ENCODE measurements at regions not wholly inside any gene's neighbourhood (a gene's known extent, or its start where the extent isn't known, plus 50 kb on each side); places are given as distances from the start of the nearest gene placed in this dataset.

GRCh38 chr1:200354243-200354642 is 55.6 kb downstream of the ZNF281 start:
- no peak for DNase-seq

GRCh38 chr1:200353232-200353631 is 56.6 kb downstream of the ZNF281 start:
- no peak for DNase-seq

- DNase-seq = no peak
Measured at GRCh38 chr1:200351826-200352549, 57.8 kb downstream of the ZNF281 start.

GRCh38 chr1:200351425-200351824 is 58.4 kb downstream of the ZNF281 start:
- no peak for DNase-seq

- no peak for DNase-seq
Measured at GRCh38 chr1:200346700-200347099, 63.1 kb downstream of the ZNF281 start.

GRCh38 chr1:200345520-200345919 is 64.3 kb downstream of the ZNF281 start:
- DNase-seq = no peak

- DNase-seq = no peak
Measured at GRCh38 chr1:200343874-200344273, 66.0 kb downstream of the ZNF281 start.

- no peak for DNase-seq
Measured at GRCh38 chr1:200342511-200343311, 67.1 kb downstream of the ZNF281 start.

- no peak for DNase-seq
Measured at GRCh38 chr1:200338451-200338850, 71.4 kb downstream of the ZNF281 start.

GRCh38 chr1:200337831-200338230 is 72.0 kb downstream of the ZNF281 start:
- no peak for DNase-seq

- DNase-seq = no peak
Measured at GRCh38 chr1:200337410-200337809, 72.4 kb downstream of the ZNF281 start.

- no peak for DNase-seq
Measured at GRCh38 chr1:200336901-200337391, 72.9 kb downstream of the ZNF281 start.

GRCh38 chr1:200336101-200336845 is 73.6 kb downstream of the ZNF281 start:
- no peak for DNase-seq

GRCh38 chr1:200334661-200335256 is 75.1 kb downstream of the ZNF281 start:
- no peak for DNase-seq

GRCh38 chr1:200333329-200333728 is 76.5 kb downstream of the ZNF281 start:
- DNase-seq = no peak

- no peak for DNase-seq
Measured at GRCh38 chr1:200332716-200333115, 77.1 kb downstream of the ZNF281 start.

- DNase-seq = no peak
Measured at GRCh38 chr1:200330741-200331428, 79.0 kb downstream of the ZNF281 start.

- no peak for DNase-seq
Measured at GRCh38 chr1:200329208-200329882, 80.5 kb downstream of the ZNF281 start.

- DNase-seq = no peak
Measured at GRCh38 chr1:200328379-200328778, 81.5 kb downstream of the ZNF281 start.

GRCh38 chr1:200323856-200324400 is 85.9 kb downstream of the ZNF281 start:
- no peak for DNase-seq

GRCh38 chr1:200319148-200319547 is 90.7 kb downstream of the ZNF281 start:
- DNase-seq = no peak

Data from stimulated activated CD8-positive, alpha-beta memory T cell treated with anti-CD3 and anti-CD28 coated beads, Interleukin-4, amount 100 ng/mL, for 48 hours (primary cell).